Activated naive CD8-positive, alpha-beta T cell treated with anti-CD3 and anti-CD28 coated beads for 36 hours (primary cell): ENCODE measurements at regions not wholly inside any gene's neighbourhood (a gene's known extent, or its start where the extent isn't known, plus 50 kb on each side); places are given as distances from the start of the nearest gene placed in this dataset.
"Not testable (repeated sequence)": the region's sequence is repeated elsewhere in the genome, so short reads cannot be mapped to it uniquely, and the experiment has no call there.

ENCODE experiments used
- DNase-seq: peaks from one replicate; pipeline ENCODE4 v3.0.0; 2021
- H3K27ac Mint-ChIP-seq: one replicate; pipeline ENCODE4 v1.8.0; 2022; ENCODE audit warnings: mild to moderate bottlenecking, moderate library complexity, mixed read lengths
- H3K27me3 Mint-ChIP-seq: one replicate; pipeline ENCODE4 v1.8.0; 2022; ENCODE audit warnings: mild to moderate bottlenecking, mixed read lengths
- H3K36me3 Mint-ChIP-seq: one replicate; pipeline ENCODE4 v1.8.0; 2021; ENCODE audit warnings: mild to moderate bottlenecking, mixed read lengths
- H3K4me1 Mint-ChIP-seq: one replicate; pipeline ENCODE4 v1.8.0; 2021; ENCODE audit warnings: mixed read lengths
- H3K4me3 Mint-ChIP-seq: one replicate; pipeline ENCODE4 v1.8.0; 2022; ENCODE audit warnings: mild to moderate bottlenecking, moderate library complexity, mixed read lengths
- H3K9me3 Mint-ChIP-seq: one replicate; pipeline ENCODE4 v1.8.0; 2022; ENCODE audit warnings: mixed read lengths

- H3K27ac Mint-ChIP-seq = no peak overlapping the region
- peaks cover 1% of the 10 kb centered on the region for H3K36me3 Mint-ChIP-seq
- DNase-seq = no peak
- H3K27me3 Mint-ChIP-seq = peaks cover 29% of the 10 kb centered on the region
- H3K9me3 Mint-ChIP-seq = no peaks in the 10 kb centered on the region
- no peak overlapping the region for H3K4me3 Mint-ChIP-seq
- H3K4me1 Mint-ChIP-seq = peaks cover 13% of the 10 kb centered on the region
These were observed 112.4 kb upstream of the RBPJ start for GRCh38 chr4:26208237-26208994.

GRCh38 chr4:26209378-26209777, 111.4 kb upstream of the RBPJ start:
- peaks cover 35% of the 10 kb centered on the region for H3K27me3 Mint-ChIP-seq
- not testable (repeated sequence) for H3K4me1 Mint-ChIP-seq, H3K9me3 Mint-ChIP-seq, H3K4me3 Mint-ChIP-seq, H3K27ac Mint-ChIP-seq, H3K36me3 Mint-ChIP-seq, DNase-seq

- no peak for DNase-seq
- no peaks in the 10 kb centered on the region for H3K9me3 Mint-ChIP-seq
- H3K27ac Mint-ChIP-seq = no peak overlapping the region
- no peak overlapping the region for H3K4me3 Mint-ChIP-seq
- no peaks in the 10 kb centered on the region for H3K36me3 Mint-ChIP-seq
- H3K27me3 Mint-ChIP-seq = peaks cover 31% of the 10 kb centered on the region
- H3K4me1 Mint-ChIP-seq = no peaks in the 10 kb centered on the region
These were observed 108.3 kb upstream of the RBPJ start for GRCh38 chr4:26212528-26212927.

GRCh38 chr4:26213317-26213716, 107.5 kb upstream of the RBPJ start:
- no peaks in the 10 kb centered on the region for H3K4me1 Mint-ChIP-seq
- H3K36me3 Mint-ChIP-seq = no peaks in the 10 kb centered on the region
- peaks cover 31% of the 10 kb centered on the region for H3K27me3 Mint-ChIP-seq
- no peaks in the 10 kb centered on the region for H3K9me3 Mint-ChIP-seq
- no peak for DNase-seq
- no peak overlapping the region for H3K4me3 Mint-ChIP-seq
- no peak overlapping the region for H3K27ac Mint-ChIP-seq

GRCh38 chr4:26214994-26215393, 105.8 kb upstream of the RBPJ start:
- Mint-ChIP-seq H3K27me3 (peaks cover 27% of the 10 kb centered on the region), H3K27ac (no peak overlapping the region), H3K36me3 (no peaks in the 10 kb centered on the region), H3K4me3 (no peak overlapping the region), H3K4me1 (no peaks in the 10 kb centered on the region), H3K9me3 (no peaks in the 10 kb centered on the region)
- no peak for DNase-seq

GRCh38 chr4:26215725-26216124, 105.1 kb upstream of the RBPJ start:
- Mint-ChIP-seq H3K9me3 (no peaks in the 10 kb centered on the region), H3K27ac (no peak overlapping the region), H3K4me1 (no peaks in the 10 kb centered on the region), H3K27me3 (peaks cover 20% of the 10 kb centered on the region), H3K4me3 (no peak overlapping the region), H3K36me3 (no peaks in the 10 kb centered on the region)
- no peak for DNase-seq

GRCh38 chr4:26217481-26217880, 103.3 kb upstream of the RBPJ start:
- H3K4me1 Mint-ChIP-seq = no peaks in the 10 kb centered on the region
- H3K27ac Mint-ChIP-seq = no peak overlapping the region
- no peaks in the 10 kb centered on the region for H3K36me3 Mint-ChIP-seq
- H3K4me3 Mint-ChIP-seq = no peak overlapping the region
- H3K9me3 Mint-ChIP-seq = no peaks in the 10 kb centered on the region
- peaks cover 11% of the 10 kb centered on the region for H3K27me3 Mint-ChIP-seq
- DNase-seq = no peak

GRCh38 chr4:26217961-26218676, 102.7 kb upstream of the RBPJ start:
- H3K4me3 Mint-ChIP-seq = no peak overlapping the region
- H3K4me1 Mint-ChIP-seq = no peaks in the 10 kb centered on the region
- no peak overlapping the region for H3K27ac Mint-ChIP-seq
- peaks cover 10% of the 10 kb centered on the region for H3K27me3 Mint-ChIP-seq
- H3K36me3 Mint-ChIP-seq = no peaks in the 10 kb centered on the region
- no peak for DNase-seq
- no peaks in the 10 kb centered on the region for H3K9me3 Mint-ChIP-seq

GRCh38 chr4:26218677-26219605, 101.9 kb upstream of the RBPJ start:
- Mint-ChIP-seq H3K4me1 (no peaks in the 10 kb centered on the region), H3K9me3 (no peaks in the 10 kb centered on the region), H3K36me3 (no peaks in the 10 kb centered on the region), H3K27me3 (peaks cover 2% of the 10 kb centered on the region), H3K27ac (no peak overlapping the region), H3K4me3 (no peak overlapping the region)
- no peak for DNase-seq

GRCh38 chr4:26220696-26221095, 100.1 kb upstream of the RBPJ start:
- no peak overlapping the region for H3K4me3 Mint-ChIP-seq
- H3K27me3 Mint-ChIP-seq = no peaks in the 10 kb centered on the region
- H3K36me3 Mint-ChIP-seq = no peaks in the 10 kb centered on the region
- no peaks in the 10 kb centered on the region for H3K4me1 Mint-ChIP-seq
- no peaks in the 10 kb centered on the region for H3K9me3 Mint-ChIP-seq
- DNase-seq = no peak
- no peak overlapping the region for H3K27ac Mint-ChIP-seq

GRCh38 chr4:26223155-26223554, 97.7 kb upstream of the RBPJ start:
- Mint-ChIP-seq H3K27ac (no peak overlapping the region), H3K27me3 (no peaks in the 10 kb centered on the region), H3K36me3 (no peaks in the 10 kb centered on the region), H3K4me3 (no peak overlapping the region), H3K9me3 (no peaks in the 10 kb centered on the region), H3K4me1 (no peaks in the 10 kb centered on the region)
- no peak for DNase-seq

GRCh38 chr4:26226629-26227376, 94.0 kb upstream of the RBPJ start:
- H3K36me3 Mint-ChIP-seq = no peaks in the 10 kb centered on the region
- H3K4me1 Mint-ChIP-seq = no peaks in the 10 kb centered on the region
- H3K27me3 Mint-ChIP-seq = no peaks in the 10 kb centered on the region
- DNase-seq = no peak
- H3K4me3 Mint-ChIP-seq = no peak overlapping the region
- no peak overlapping the region for H3K27ac Mint-ChIP-seq
- no peaks in the 10 kb centered on the region for H3K9me3 Mint-ChIP-seq

- Mint-ChIP-seq H3K27ac (no peak overlapping the region), H3K36me3 (no peaks in the 10 kb centered on the region), H3K27me3 (no peaks in the 10 kb centered on the region), H3K9me3 (no peaks in the 10 kb centered on the region), H3K4me1 (no peaks in the 10 kb centered on the region), H3K4me3 (no peak overlapping the region)
- no peak for DNase-seq
These were observed 93.1 kb upstream of the RBPJ start for GRCh38 chr4:26227601-26228229.

- H3K36me3 Mint-ChIP-seq = no peaks in the 10 kb centered on the region
- H3K27ac Mint-ChIP-seq = no peak overlapping the region
- H3K4me3 Mint-ChIP-seq = no peak overlapping the region
- H3K9me3 Mint-ChIP-seq = no peaks in the 10 kb centered on the region
- peaks cover 5% of the 10 kb centered on the region for H3K4me1 Mint-ChIP-seq
- no peaks in the 10 kb centered on the region for H3K27me3 Mint-ChIP-seq
- DNase-seq = no peak
These were observed 91.9 kb upstream of the RBPJ start for GRCh38 chr4:26228883-26229282.
